ENCODE measurements at regions not wholly inside any gene's neighbourhood (a gene's known extent, or its start where the extent isn't known, plus 50 kb on each side); places are given as distances from the start of the nearest gene placed in this dataset.

DNA sequence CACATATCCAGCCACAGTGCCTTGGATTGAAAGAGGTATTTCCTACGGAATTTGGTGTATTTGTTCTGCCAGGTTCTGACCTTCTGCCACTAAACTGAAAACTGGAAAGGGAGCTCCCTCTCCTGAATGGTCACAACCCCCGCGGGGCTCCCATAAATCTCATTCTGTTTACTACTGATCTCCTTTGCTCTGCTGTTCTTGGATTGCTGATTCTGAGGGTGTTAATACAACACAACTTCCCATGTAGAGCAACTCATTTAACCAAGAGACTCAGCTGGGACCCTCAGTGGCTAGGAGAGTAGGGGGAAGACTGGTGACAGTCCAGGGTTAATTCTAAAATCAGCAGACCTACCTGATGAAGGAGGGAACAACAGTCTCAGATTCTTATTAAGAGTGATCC lies 662.9 kb downstream of the INHBA start:
- DNase-seq = no peak

DNA sequence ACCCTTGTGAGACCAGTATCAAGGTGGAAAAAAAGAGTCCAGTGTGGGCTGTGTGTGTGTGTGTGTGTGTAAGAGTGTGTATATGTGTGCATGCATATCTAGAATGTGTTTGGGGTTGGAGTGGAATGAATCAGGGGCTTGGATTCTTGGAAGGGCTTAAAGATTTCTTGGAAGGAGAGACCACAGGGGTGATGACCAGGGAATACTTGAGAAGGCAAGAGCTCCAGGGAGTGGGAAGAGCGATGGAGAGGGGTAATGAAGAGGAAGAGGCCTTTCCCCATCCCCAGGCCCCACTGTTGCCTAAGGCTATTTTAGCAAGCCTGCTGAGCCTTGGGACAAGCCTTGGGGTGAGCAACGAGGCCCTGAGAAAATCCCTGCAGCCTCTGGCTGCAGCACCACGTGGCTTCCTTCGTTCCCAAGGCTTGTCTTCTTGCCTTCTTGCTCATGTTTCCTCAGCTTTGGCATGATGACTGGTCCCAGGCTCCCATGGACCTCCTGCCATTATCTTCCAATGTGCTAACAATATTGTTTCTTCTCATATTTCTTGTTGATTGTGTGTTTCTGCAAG lies 663.4 kb downstream of the INHBA start:
- no peak for DNase-seq

- no peak for DNase-seq
Measured at GRCh38 chr7:41038211-41038610, 664.7 kb downstream of the INHBA start.

DNA sequence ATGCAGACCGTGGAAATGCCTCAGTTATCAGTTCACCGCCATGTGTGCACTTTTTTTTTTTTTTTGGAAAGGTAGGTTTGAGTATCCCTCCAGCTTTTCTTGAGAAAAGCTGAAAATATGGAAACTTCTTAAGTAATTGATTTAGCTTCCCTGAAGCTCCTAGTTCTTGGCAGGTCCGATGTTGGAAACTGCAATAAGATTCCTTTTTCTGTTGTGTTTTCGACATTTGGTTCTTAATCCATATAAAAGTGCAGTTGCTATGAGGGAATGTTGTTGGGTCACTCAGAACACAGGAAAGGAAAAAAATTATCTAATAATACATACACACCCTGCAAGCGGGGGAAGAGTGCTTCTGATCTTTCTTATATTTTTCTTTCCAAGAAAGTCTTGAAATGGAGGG lies 665.2 kb downstream of the INHBA start:
- peak; percentile 70 for DNase-seq

DNA sequence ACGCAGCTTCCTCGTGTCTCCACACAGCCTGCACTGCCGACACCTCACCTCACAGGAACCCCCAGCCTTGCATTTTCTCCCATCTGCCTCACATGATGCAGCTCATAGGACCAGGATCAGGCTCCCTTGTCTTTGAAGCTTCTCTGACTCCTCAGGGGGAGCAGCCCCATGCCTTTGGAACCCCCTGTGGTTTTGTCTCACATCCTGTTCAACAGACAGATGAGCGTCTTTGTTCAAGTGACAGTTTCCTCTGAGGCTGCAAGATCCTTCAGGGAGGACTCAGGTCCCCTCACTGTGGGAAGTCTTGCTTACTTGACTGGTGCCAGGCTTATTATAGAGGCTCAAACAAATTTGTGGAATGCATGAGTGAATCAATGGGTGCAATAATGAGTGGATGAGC lies 667.1 kb downstream of the INHBA start:
- DNase-seq = no peak

DNA sequence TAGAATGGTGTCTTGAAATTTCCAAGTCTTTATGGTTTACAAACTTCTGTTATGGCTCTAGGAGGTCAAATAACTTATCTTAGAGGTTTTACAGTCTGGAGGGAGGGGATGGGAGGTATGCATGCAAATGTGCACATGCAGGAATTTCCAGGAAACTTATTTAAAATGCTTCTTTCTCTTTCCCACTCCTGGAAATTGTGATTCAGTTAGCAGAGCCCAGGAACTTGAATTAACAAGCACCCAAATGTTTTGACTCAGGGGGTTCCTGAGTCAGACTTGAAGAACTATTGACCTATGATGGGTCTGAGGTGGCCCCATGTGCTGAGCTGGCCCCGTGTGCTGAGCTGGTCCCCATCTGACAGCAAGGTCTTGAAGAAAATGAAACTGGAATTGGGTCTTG lies 669.4 kb downstream of the INHBA start:
- DNase-seq = no peak

DNA sequence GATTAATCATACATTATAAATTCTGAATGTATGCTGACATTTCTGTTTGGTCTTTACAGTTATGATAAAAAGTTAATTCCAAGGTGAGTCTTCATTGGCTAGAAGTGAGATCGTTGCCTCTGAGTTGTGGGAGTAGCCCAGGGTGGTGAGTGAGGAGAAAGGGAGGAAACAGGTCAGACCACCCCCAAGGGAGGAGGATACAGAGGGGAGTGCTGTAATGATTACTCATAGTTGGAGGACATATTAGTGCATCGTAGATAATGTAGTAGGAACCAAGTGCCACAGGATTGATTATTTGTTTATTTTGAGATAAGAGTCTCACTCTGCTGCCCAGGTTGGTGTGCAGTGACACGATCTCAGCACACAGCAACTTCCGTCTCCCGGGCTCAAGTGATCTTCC lies 672.2 kb downstream of the INHBA start:
- no peak for DNase-seq

GRCh38 chr7:41029072-41029499 lies 673.8 kb downstream of the INHBA start:
- DNase-seq = no peak

DNA sequence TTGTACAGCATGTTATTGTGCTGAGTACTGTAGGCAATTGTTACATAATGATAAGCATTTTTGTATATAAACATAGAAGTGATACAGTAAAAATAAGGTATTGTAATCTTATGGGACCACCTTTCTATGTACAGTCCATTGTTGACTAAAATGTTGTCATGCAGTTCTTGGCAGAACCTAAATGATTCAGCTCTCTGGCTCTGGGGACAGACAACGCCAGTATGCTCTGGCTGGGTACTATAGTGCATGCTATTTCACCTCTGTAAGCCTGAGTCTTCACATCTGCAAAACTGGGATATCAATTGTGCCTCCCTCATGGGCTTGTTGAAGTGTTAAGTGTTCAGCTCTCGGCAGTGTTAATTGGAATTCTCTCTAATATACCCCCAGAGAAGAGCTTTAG lies 674.3 kb downstream of the INHBA start:
- DNase-seq = no peak

DNA sequence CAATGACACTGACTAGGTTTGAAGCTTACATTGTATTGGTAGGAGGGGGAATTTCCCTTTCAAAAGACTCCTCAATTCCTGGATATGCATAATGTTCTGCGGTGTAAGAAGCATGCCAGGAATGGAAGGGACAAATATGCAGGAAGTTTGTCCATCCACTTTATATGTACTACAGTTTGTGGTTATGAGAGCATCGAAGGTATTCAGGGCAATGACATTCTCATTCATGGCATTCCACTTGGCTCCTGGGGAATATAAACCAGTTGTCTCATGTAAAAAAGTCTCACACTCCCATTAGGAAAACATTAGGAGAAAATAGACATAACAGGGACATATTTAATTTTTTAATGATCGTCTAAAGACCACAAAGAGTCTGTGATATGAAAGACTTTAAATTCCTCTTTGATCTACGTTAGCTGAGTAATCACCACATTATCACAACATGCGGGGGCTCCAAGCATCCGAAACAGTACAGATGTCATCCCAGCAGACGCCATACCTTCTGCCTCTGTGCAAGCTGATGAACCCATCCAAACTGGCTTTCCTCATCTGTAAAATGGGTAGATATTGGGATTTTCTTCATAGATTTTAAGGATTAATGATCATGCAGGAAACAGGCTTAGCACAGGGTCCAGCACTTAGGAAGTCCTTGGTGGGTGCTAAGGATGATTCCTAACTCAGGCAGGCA lies 675.3 kb downstream of the INHBA start:
- no peak for DNase-seq

- no peak for DNase-seq
Measured at GRCh38 chr7:41024126-41024525, 678.8 kb downstream of the INHBA start.

GRCh38 chr7:41020056-41020455 lies 682.8 kb downstream of the INHBA start:
- DNase-seq = no peak

DNA sequence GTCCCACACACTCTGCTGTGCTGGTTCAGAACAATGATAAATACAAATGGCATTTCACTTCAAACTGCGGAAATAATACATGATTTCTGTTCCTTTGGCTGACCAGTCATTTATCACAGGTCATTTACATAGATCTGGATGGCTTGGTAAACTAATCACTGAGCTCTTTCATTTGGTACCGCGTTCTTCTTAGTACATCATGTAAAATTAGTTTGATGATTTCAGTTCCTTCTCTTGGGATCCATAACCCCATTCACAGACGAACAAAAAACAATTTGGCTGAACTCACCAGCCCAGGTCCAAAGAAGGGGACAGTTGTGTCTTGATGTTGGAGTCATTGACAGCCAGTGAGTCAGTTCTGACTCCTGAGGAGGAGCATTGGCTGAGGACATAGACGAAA lies 689.8 kb downstream of the INHBA start:
- no peak for DNase-seq

DNA sequence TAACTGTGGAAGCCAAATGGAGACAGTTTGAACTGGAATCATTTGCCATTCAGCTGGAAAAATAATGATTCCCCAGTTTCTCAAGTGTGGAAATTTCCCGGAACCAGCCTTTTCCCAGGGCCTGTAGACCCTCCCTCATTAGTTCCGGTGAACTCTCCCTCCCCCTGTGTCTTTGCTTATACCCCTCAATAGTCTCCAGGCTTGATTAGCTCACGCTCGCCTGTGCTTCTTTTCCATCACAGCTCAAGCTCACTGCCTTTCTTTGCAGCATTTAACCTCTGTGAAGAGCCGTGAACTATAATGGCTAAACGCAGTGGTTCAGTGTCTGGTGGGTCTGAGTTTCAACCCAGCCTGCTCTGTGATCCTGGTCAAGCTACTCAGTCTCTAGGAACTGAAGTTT lies 690.8 kb downstream of the INHBA start:
- no peak for DNase-seq

DNA sequence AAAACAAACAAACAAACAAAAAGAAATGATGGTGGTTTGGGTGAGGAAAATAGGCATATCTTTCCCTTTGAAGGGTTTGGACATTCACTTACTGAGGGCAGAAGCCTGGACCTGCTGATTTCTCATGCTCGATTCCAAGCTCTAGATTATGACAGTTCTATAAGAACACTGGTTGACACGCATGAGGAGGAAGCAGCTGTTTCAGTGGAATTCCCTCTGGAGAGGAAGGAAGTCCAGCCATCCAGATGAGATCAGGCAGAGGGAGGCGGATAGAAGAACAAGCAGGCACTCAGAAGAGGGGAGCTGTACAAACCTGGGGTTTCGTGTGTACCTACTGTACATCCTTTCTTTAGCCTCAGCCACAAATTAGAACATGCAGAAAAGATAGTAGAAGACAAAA lies 691.9 kb downstream of the INHBA start:
- peak; percentile 64 for DNase-seq

DNA sequence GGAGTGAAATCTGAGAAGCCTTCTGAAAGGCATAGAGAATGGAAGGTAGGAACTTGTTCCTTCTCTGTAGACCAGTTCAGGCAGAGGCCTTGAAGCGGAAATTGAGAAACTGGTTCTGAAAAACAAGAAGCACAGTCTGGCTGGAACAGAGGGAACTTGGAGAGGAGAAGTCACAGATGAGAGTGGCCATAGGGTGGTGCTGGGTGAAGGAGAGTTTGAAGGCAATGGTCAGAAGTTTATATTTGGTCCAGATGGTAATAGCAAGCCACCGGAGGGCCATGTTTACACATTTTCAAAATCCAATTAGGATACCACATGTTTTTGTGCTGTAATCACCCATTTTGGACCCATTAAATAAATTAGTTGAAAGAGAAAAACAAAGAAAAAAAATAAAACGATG lies 692.5 kb downstream of the INHBA start:
- DNase-seq = no peak

- no peak for DNase-seq
Measured at GRCh38 chr7:41007811-41008210, 695.1 kb downstream of the INHBA start.

DNA sequence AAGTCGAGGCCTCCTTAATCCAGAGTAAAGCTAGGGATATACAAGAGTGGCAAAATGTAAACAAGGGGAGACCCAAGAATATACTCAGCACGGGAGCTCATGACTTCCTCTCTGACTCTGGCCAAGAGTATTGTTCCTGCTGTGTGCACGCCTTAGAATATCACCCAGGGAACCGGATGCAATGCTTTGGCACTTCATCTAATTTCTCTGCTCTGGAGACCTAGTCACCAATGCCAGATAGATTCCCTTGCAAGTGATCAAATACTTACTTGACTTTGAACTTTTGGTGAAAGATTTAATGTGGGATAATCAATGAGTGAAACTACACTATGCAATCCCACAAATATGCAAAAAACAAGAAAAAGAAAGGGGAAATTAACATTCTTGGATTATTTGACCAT lies 695.5 kb downstream of the INHBA start:
- DNase-seq = no peak

GRCh38 chr7:41006306-41006995 lies 696.4 kb downstream of the INHBA start:
- DNase-seq = peak; percentile 49

DNA sequence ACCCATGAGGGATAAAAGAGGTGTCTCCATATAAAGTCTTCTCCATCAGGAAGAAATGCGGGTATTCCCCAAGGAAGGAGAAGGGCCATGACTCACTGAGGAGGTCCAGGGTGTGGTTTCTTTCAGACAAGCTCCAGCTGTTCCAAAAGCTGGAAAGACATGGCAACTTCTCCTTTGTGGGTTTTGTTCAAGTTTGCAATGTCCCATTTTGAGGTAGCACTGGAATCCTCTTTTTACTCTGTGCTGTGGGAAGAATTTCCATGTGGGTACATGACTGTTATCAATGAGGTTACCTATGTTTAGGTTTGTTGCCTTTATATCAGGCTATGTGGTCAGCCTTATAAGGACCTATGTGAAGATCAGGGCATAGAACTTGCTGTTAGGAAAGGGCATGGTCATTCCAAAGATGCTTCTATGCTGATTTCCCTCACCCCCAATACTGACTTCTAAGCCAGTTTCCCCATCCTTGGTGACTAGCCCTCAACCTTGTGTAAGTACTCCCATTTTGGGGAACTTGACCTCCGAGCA lies 697.5 kb downstream of the INHBA start:
- DNase-seq = no peak

- no peak for DNase-seq
Measured at GRCh38 chr7:41003977-41004376, 698.9 kb downstream of the INHBA start.

- no peak for DNase-seq
Measured at GRCh38 chr7:41003611-41003940, 699.3 kb downstream of the INHBA start.
